WTC11 (cell line): ENCODE measurements at regions not wholly inside any gene's neighbourhood (a gene's known extent, or its start where the extent isn't known, plus 50 kb on each side); places are given as distances from the start of the nearest gene placed in this dataset.

Source experiments
- ATF2 ChIP-seq: sonication (generic); formaldehyde crosslinking; IDR thresholded peaks from 2 replicates; pipeline ENCODE4 v1.8.1; 2022; ENCODE audit warnings: low read depth, missing genetic modification reagents, borderline replicate concordance
- CTCF ChIP-seq: fragments of 200-600 bp; IDR thresholded peaks from 2 replicates; pipeline ENCODE4 v1.8.0; 2022; ENCODE audit warnings: antibody characterized with exemption
- FOXP4 ChIP-seq: sonication (generic); formaldehyde crosslinking; IDR thresholded peaks from 2 replicates; pipeline ENCODE4 v1.8.0; 2022; ENCODE audit warnings: mild to moderate bottlenecking, missing genetic modification reagents
- NFYB ChIP-seq: sonication (generic); formaldehyde crosslinking; conservative IDR thresholded peaks from 2 replicates; pipeline ENCODE4 v1.8.0; 2022; ENCODE audit warnings: low read depth, missing genetic modification reagents
- TP53 ChIP-seq: sonication (generic); formaldehyde crosslinking; IDR thresholded peaks from 2 replicates; pipeline ENCODE4 v1.8.1; 2023; ENCODE audit warnings: mild to moderate bottlenecking, missing genetic modification reagents
- ZNF121 ChIP-seq: sonication (generic); formaldehyde crosslinking; IDR thresholded peaks from 2 replicates; pipeline ENCODE4 v1.8.0; 2023; ENCODE audit warnings: missing genetic modification reagents
- ZSCAN18 ChIP-seq: fragments of 250-450 bp; sonication (Bioruptor Pico); IDR thresholded peaks from 2 replicates; pipeline ENCODE4 v2.1.2; 2022; ENCODE audit warnings: mild to moderate bottlenecking, moderate library complexity

- no peak for TF ChIP-seq ZNF121
- TF ChIP-seq FOXP4 (CRISPR knock-in tag), result no peak
- TF ChIP-seq CTCF, result no peak
- TF ChIP-seq ATF2 (CRISPR knock-in tag), result no peak
- no peak for TF ChIP-seq TP53
- TF ChIP-seq ZSCAN18 (CRISPR knock-in tag), result no peak
- TF ChIP-seq NFYB (CRISPR knock-in tag), result no peak
Observed at GRCh38 chr7:51593628-51594027, 277.0 kb upstream of the COBL start.
